Fibroblast of lung (primary cell): ENCODE measurements at regions not wholly inside any gene's neighbourhood (a gene's known extent, or its start where the extent isn't known, plus 50 kb on each side); places are given as distances from the start of the nearest gene placed in this dataset.

ENCODE experiments used
- EZH2 ChIP-seq: IDR thresholded peaks from 2 replicates; pipeline ENCODE4 v1.5.1; 2012; ENCODE audit warnings: low read length, control low read depth, mild to moderate bottlenecking; ENCODE audit errors: missing control alignments
- TF ChIP-seq, protein P1 (sequence below), 2 donors: IDR thresholded peaks in 1 of 2; conservative IDR thresholded peaks in 1 of 2; 1 replicate in 1 of 2; 2 replicates in 1 of 2; pipeline ENCODE4 v1.5.1; 2011 to 2012; ENCODE audit warnings: low read length in 2 of 2, control low read depth in 1 of 2, inconsistent platforms in 1 of 2, low read depth in 1 of 2, mild to moderate bottlenecking in 1 of 2

DNA sequence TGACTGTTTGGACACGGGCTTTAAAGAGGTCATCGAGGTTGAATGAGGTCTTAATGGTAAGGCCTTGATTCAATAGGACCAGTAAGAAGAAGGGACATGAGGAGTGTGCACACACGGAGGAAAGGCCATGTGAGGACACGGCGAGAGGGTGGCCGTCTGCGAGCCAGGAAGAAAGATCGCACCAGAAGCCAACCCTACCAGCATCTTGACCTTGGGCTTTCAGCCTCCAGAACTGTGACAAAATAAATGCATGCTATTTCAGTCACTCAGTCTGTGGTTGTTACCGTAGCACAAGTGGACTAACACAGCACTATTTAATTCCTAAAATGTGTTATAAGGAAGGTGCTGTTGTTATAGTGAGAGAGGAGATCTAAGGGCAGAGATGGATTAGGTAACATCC is 468.6 kb upstream of the FAT1 start:
- TF ChIP-seq, protein P1, sequence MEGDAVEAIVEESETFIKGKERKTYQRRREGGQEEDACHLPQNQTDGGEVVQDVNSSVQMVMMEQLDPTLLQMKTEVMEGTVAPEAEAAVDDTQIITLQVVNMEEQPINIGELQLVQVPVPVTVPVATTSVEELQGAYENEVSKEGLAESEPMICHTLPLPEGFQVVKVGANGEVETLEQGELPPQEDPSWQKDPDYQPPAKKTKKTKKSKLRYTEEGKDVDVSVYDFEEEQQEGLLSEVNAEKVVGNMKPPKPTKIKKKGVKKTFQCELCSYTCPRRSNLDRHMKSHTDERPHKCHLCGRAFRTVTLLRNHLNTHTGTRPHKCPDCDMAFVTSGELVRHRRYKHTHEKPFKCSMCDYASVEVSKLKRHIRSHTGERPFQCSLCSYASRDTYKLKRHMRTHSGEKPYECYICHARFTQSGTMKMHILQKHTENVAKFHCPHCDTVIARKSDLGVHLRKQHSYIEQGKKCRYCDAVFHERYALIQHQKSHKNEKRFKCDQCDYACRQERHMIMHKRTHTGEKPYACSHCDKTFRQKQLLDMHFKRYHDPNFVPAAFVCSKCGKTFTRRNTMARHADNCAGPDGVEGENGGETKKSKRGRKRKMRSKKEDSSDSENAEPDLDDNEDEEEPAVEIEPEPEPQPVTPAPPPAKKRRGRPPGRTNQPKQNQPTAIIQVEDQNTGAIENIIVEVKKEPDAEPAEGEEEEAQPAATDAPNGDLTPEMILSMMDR (conservative IDR thresholded peaks at IDR 0.05 in 1 of 2, IDR thresholded peaks at IDR 0.05 in 1 of 2; ENCODE audit: low read depth in 1 of 2, low read length in 2 of 2) = no peak
- TF ChIP-seq EZH2 = no peak
